ENCODE measurements at regions not wholly inside any gene's neighbourhood (a gene's known extent, or its start where the extent isn't known, plus 50 kb on each side); places are given as distances from the start of the nearest gene placed in this dataset.
"Not testable (repeated sequence)": the region's sequence is repeated elsewhere in the genome, so short reads cannot be mapped to it uniquely, and the experiment has no call there.

DNA sequence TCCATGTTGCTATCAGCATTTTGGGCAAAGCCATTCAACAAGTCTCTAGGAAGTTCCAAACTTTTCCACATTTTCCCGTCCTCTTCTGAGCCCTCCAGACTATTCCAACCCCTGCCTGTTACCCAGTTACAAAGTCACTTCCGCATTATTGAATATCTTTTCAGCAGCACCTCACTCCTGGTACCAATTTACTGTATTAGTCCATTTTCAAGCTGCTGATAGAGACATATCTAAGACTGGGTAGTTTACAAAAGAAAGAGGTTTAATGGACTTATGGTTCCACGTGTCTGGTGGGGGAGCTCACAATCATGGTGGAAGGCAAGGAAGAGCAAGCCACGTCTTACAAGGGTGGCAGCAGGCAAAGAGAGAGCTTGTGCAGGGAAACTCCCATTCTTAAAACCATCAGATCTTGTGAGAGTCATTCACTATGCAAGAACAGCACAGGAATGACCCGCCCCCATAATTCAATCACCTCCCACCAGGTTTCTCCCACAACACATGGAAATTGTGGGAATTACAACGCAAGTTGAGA lies 435.6 kb upstream of the GRM7 start:
- TF ChIP-seq, protein P1, sequence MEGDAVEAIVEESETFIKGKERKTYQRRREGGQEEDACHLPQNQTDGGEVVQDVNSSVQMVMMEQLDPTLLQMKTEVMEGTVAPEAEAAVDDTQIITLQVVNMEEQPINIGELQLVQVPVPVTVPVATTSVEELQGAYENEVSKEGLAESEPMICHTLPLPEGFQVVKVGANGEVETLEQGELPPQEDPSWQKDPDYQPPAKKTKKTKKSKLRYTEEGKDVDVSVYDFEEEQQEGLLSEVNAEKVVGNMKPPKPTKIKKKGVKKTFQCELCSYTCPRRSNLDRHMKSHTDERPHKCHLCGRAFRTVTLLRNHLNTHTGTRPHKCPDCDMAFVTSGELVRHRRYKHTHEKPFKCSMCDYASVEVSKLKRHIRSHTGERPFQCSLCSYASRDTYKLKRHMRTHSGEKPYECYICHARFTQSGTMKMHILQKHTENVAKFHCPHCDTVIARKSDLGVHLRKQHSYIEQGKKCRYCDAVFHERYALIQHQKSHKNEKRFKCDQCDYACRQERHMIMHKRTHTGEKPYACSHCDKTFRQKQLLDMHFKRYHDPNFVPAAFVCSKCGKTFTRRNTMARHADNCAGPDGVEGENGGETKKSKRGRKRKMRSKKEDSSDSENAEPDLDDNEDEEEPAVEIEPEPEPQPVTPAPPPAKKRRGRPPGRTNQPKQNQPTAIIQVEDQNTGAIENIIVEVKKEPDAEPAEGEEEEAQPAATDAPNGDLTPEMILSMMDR (IDR thresholded peaks at IDR 0.05) = no peak
- Histone ChIP-seq H3K27ac (no peak overlapping the region), H3K4me3 (no peak overlapping the region), H3K36me3 (no peaks in the 10 kb centered on the region), H3K9me3 (peaks cover 0 to 42% (median 12%) of the 10 kb centered on the region in 11 donors), H3K4me1 (no peaks in the 10 kb centered on the region), H3K27me3 (no peaks in the 10 kb centered on the region)
- no peak for ATAC-seq
- DNase-seq = no peak
- intact Hi-C loops (cut with DNase I) = no loop called here
- WGBS, 2 donors = 80 to 83% methylated on average over 6 of the region's 6 CpGs

DNA sequence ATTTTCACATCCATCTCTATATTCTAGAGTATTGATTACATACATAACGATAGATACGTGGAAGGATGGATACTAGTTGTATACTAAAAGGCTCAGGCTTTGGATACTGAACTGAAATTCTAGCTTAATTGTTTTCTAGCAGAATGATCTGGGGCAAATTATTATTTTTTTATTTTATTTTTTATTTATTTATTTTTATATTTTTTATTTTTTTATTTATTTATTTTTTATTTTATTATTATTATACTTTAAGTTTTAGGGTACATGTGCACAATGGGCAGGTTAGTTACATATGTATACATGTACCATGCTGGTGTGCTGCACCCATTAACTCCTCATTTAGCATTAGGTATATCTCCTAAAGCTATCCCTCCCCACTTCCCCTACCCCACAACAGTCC lies 432.6 kb upstream of the GRM7 start:
- H3K4me1 ChIP-seq; DNase-seq; H3K4me3 ChIP-seq; ATAC-seq; H3K27ac ChIP-seq; H3K27me3 ChIP-seq; H3K36me3 ChIP-seq; intact Hi-C loops (cut with DNase I): not testable (repeated sequence)
- H3K9me3 ChIP-seq = peaks cover 0 to 42% (median 12%) of the 10 kb centered on the region in 11 donors
- 95 to 96% methylated on average over 2 of the region's 2 CpGs for WGBS, 2 donors

DNA sequence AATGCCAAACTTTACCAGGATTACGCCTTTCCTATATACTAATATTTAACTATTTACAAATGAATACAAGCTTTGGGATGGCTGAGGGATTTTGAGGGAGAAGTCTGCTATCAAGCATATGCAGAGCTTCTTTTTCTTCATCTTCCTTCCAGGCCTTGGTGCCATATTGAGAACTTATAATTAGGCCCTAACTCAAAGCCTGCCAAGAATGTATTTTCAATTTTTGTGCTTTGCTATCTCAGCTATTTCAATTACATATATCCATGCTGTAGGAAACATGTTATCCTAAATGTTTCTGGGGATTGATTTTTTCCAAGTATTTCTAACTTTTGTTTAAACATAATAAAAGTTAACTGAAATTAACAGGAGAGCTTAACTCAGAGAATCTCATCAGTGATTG lies 425.0 kb upstream of the GRM7 start:
- ATAC-seq (no peak), DNase-seq (no peak)
- H3K27ac ChIP-seq = no peak overlapping the region
- no peaks in the 10 kb centered on the region for H3K4me1 ChIP-seq
- no peaks in the 10 kb centered on the region for H3K36me3 ChIP-seq
- H3K4me3 ChIP-seq = no peak overlapping the region
- H3K9me3 ChIP-seq = peaks cover 0 to 4% (median 0%) of the 10 kb centered on the region in 11 donors
- H3K27me3 ChIP-seq = no peaks in the 10 kb centered on the region
- intact Hi-C loops (cut with DNase I) = no loop called here
- 81 to 89% methylated on average over 1 of the region's 1 CpG for WGBS, 2 donors
- TF ChIP-seq, protein P1 (IDR thresholded peaks at IDR 0.05) = no peak

DNA sequence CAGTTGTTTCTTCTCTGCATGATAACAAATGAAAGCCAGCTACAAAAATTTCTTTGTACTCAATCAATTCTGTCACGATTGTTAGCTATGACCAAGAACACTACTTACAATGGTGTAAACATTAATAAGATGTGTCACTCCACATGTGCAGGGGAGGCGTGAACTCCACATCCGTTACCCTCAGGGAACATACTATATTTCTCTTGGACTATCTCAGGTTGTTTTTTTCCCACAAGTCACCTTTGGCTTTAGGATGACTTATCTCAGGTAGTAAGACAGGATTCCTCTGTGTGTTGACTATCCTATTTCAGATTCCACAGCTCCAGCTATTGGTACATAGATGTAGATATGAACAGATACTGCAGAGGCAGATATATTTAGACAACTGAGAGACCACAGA lies 423.3 kb upstream of the GRM7 start:
- Histone ChIP-seq H3K36me3 (no peaks in the 10 kb centered on the region), H3K4me3 (no peak overlapping the region), H3K9me3 (peaks cover 0 to 2% (median 0%) of the 10 kb centered on the region in 11 donors), H3K27me3 (no peaks in the 10 kb centered on the region), H3K27ac (no peak overlapping the region), H3K4me1 (no peaks in the 10 kb centered on the region)
- no peak for ATAC-seq
- TF ChIP-seq, protein P1 (IDR thresholded peaks at IDR 0.05) = no peak
- intact Hi-C loops (cut with DNase I) = no loop called here
- 57 to 68% methylated on average over 3 of the region's 3 CpGs for WGBS, 2 donors
- DNase-seq = no peak

DNA sequence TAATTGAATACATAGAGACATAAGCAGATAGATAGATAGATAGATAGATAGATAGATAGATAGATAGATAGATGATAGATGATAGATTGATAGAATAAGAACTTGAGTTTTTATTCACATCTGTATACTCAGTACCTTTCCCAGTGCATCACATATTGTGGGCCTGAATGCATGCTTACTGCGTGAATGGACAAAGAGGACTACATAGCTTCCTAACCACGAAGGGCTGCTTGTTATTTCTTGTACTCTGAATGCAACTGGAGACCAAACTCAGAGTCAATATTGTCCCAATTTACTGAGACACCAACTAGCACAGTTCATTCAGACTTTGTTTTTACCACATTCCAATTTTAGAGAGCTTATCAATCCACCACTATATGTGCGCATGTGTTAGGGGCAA lies 422.9 kb upstream of the GRM7 start:
- no peak for ATAC-seq
- H3K4me1 ChIP-seq = no peaks in the 10 kb centered on the region
- TF ChIP-seq, protein P1 (IDR thresholded peaks at IDR 0.05) = no peak
- H3K27me3 ChIP-seq = no peaks in the 10 kb centered on the region
- H3K9me3 ChIP-seq = no peaks in the 10 kb centered on the region
- DNase-seq = no peak
- no peak overlapping the region for H3K27ac ChIP-seq
- intact Hi-C loops (cut with DNase I) = no loop called here
- WGBS, 2 donors = 79 to 82% methylated on average over 3 of the region's 3 CpGs
- no peaks in the 10 kb centered on the region for H3K36me3 ChIP-seq
- H3K4me3 ChIP-seq = no peak overlapping the region

All from heart right ventricle (tissue), 16 donors.